Activated effector memory CD4-positive, alpha-beta T cell treated with anti-CD3 and anti-CD28 coated beads, Interleukin-2, amount 50 U/mL, for 16 hours (primary cell): ENCODE measurements at regions not wholly inside any gene's neighbourhood (a gene's known extent, or its start where the extent isn't known, plus 50 kb on each side); places are given as distances from the start of the nearest gene placed in this dataset.
A peak's percentile ranks its signal among the peaks of the same experiment; 100 is the strongest.
"Not testable (repeated sequence)": the region's sequence is repeated elsewhere in the genome, so short reads cannot be mapped to it uniquely, and the experiment has no call there.

ENCODE experiments used
- DNase-seq: peaks from one replicate; pipeline ENCODE4 v3.0.0-alpha.2; 2020

GRCh38 chr2:128585706-128586105, 267.0 kb upstream of the HS6ST1 start:
- DNase-seq, result no peak

- no peak for DNase-seq
Measured at GRCh38 chr2:128589681-128590080, 271.0 kb upstream of the HS6ST1 start.

- DNase-seq, result no peak
Measured at GRCh38 chr2:128590309-128591021, 271.8 kb upstream of the HS6ST1 start.

- no peak for DNase-seq
Measured at GRCh38 chr2:128591022-128591860, 272.6 kb upstream of the HS6ST1 start.

DNA sequence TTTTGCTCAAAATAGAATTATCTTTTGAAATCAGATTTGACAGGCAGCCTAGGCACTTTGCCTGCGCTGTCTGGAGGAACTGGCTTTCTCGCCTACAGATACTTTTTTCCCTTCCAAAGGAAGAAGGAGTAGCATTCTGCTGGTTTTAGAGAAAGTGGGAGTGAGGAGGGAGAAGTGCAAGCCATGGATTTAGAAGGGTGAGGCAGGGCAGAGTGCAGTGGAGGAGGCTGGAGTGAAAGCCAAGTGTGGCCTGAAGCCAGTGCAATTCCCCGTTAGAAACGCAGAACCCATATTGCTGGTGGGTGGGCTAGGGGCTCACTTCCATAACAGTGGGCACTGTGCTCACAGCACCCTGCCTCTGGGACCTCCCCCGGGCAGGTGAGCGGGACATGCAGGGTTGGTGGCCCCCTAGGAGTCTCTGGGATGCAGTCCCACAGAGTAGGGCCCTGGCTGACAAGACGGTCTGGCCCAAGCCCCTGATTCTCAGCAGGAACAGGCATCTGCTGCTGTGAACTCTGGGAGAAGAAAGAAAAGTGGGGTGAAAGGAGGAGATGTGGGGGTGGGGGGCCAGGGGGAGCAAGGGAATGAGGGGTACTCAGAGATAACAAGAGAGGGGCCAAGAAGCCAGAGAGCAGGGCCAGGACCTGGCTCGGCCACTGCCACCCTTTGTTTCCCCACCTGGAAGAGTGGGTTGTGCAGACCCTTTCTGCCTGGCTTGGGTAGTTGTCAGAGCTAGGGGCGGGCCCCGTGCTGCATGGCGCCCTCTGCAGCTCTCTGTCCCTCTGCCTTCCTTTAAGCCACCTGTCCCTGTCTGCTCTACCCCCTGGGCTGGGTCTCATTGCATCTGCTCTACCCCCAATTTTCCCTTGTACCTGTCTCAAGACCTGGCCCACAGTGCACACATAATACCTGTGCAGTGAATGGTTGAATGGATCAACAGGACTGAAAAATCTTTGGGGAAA, 273.5 kb upstream of the HS6ST1 start:
- no peak for DNase-seq

DNA sequence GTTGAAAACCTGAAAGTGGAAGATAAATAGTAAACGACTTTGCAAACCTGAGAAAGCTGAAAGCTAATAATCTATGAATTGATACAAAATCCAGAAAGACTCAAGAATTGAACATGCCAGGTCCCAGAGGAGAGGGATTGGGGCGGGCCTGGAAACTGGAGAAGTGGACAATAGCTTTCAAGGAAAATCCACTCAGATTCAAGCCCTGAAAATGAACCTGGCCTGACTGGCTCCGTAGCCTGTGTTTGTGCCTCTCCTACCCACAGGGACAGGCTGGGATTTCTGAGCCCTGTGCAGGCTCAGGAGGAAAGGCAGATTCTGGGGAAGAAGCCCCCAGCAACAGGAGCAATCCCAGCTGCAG, 274.8 kb upstream of the HS6ST1 start:
- DNase-seq, result peak; percentile 33

- DNase-seq, result no peak
Measured at GRCh38 chr2:128593879-128594650, 275.4 kb upstream of the HS6ST1 start.

GRCh38 chr2:128594651-128594910, 275.9 kb upstream of the HS6ST1 start:
- no peak for DNase-seq

DNA sequence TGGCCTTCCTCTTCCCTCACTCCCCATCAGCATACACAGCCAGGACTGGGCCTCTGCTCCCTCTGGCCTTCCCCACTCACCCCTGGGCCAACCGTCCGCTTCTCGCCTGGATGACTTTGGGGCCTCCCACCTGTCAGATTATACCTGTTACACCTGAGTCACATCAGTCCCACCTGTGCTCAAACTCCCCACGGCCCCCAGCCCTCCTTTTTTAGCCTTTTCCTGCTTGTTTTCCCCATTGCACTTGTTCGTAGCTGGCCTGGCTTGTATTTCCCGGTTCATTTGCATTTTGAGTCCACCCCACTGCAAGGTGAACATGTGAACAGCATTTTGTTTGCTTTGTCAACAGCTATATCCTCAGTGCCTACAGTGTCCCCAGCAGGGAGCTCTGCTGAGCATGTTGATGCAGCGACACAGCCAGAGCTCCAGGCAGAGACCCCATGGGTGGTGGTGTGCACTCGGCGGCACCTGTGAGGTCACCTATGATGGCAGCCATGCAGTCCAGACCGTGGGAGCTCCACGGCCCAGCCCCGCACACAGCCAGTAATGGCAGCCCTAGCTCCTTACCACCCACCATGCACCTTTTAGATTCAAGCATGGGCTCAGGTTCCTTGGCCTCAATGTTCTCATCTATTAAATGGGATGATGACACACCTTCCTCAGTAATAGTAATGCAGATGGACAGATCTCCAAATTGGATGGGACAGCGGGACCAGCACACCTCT, 276.4 kb upstream of the HS6ST1 start:
- no peak for DNase-seq

GRCh38 chr2:128595763-128596395, 277.2 kb upstream of the HS6ST1 start:
- peak; percentile 44 for DNase-seq

DNA sequence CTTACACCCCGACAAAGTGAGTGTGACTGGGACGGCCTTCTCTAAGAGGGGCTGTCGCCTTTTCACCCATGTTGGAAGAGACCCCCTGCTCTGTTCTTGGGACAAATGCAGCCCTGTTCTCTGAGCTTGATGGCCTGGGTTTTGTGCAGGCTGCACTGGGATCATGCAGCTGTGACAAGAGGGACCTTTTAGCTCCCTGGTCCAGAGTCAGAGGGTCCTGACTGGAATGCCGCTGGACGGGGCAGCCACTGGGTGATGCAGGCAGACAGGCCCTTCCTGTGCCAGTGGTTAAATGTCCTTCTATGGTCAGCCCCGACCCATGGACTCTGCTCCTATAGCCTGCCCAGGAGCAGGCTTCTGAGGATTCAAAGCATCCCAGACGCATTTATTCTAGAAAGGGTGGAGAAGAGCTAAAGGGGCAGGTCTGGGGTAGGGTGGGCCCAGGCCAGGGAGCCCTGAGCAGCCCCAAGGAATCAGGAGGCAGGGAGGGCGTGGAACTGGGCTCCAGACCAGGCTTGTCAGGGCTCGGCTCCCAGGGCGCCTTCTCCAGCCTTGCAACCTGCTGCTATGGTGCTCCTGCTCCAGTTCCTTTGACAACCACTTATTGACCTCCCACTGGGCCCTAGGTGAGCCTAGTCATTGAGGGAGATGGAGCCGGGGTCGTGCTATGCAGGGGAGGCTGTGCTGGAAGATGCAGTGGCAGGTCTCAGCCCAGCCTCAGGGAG, 277.9 kb upstream of the HS6ST1 start:
- no peak for DNase-seq

DNA sequence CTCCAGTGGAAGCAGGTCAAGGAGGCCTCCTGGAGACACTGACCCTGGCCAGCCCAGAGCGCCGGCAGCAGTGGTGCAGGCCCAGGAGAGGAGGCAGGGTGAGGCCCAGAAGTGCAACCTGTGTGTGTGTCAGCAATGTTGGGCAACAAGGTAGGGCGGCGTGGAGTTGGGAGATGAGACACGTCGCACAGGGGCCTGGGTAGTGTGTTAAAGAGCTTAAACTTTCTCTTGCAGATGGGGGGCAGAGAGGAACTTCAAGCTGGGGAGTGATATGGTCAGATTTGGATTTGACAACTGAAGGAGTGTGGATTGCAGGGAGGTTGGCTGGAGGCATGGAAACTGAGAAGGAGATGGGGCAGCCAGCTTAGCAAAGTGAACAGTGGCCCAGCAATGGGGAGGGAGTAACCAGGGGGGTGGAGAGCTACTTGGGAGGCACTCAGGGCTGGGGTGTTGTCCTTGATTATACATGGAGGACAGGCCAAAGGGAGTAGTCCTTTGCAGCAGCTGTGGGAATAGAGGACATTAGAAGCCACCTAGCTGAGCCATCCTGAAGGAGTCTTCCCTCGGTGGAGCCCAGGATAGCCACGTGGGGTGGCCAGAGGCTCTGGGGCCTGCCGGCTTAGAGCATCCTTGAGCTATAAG, 278.6 kb upstream of the HS6ST1 start:
- no peak for DNase-seq

DNA sequence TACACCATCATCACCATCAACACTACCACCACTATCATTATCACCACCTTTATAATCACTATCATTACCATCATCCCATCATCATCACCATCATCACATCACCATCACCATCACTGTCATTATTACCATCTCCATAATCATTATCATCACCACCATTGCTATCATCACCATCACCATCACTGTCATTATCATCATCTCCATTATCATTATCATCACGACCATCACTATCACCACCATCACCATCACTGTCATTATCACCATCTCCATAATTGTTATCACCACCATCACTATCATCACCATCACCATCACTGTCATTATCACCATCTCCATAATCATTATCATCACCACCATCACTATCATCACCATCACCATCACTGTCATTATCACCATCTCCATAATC, 279.6 kb upstream of the HS6ST1 start:
- not testable (repeated sequence) for DNase-seq

GRCh38 chr2:128598862-128599441, 280.3 kb upstream of the HS6ST1 start:
- DNase-seq, result no peak

- peak; percentile 45 for DNase-seq
Measured at GRCh38 chr2:128599700-128600099, 281.0 kb upstream of the HS6ST1 start.

DNA sequence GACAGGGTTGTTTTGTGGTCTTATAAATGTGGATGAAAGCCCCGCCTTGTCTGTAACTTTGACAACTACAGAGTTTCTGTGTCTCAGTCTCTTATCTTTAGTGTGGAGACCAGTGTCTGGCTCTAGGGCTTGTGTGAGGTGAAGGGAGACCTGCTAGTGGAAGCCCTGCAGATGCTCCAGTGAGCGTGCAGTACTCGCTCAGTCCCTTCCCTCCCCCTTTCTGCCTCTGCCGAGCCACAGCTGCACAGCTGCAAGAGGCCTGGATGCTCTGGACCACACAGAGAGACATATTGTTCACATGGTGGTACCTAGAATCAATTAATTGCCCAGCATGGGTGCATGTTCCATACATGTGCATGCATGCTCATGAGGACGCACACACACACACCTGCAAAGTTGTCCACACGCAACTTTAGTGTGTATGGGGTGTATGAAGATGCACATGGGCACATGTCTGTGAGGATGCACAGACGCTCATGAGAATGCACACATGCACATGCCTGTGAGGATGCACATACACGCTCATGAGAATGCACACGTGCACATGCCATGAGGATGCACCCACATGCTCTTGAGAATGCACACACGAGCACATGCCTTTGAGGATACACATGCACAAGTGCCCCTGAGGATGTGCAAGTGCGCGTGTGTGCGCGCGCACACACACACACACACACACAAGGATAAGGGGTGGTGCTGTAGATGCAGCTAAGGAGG, 282.1 kb upstream of the HS6ST1 start:
- peak; percentile 48 for DNase-seq

GRCh38 chr2:128601298-128602037, 282.8 kb upstream of the HS6ST1 start:
- DNase-seq, result peak; percentile 50

DNA sequence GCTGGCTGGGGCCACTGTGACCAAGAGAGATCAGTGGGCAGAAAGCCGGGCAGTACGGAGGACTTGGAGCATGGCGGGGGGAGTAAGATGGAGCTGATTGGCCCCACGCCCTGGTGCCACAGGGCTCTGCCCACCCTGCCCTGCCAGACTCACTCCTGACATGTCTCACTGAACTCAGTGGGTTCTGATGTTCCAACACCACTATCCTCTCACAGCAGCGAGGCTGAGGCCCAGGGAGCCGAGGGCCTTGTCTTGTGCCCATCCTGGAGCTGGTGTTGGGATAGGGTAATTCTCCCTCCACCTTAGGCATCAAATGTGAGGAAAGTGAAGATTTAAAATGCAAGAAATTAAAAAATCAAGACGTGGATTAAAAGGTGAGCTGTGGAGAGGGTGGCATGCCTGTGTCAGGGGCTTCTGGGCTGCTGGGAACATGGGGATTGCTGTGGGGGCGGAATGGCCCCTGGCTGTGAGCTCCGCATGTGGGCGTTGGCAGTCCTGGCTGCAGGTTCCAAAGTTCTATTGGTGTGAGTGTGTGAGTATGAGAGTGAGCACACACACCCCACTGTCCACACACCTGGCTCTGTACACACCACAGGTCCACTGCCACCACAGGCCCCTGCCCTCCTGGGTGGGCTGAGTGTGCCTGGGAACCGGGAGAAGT, 283.5 kb upstream of the HS6ST1 start:
- peak; percentile 42 for DNase-seq
